ENCODE measurements at regions not wholly inside any gene's neighbourhood (a gene's known extent, or its start where the extent isn't known, plus 50 kb on each side); places are given as distances from the start of the nearest gene placed in this dataset.

- DNase-seq (ENCODE audit: low spot score) = no peak
- Mint-ChIP-seq H3K4me1 (ENCODE audit: unreplicated experiment) (no peaks in the 10 kb centered on the region), H3K4me3 (ENCODE audit: unreplicated experiment) (no peak overlapping the region), H3K9me3 (ENCODE audit: unreplicated experiment) (no peaks in the 10 kb centered on the region), H3K27me3 (ENCODE audit: unreplicated experiment) (no peaks in the 10 kb centered on the region), H3K36me3 (ENCODE audit: low read depth, unreplicated experiment) (no peaks in the 10 kb centered on the region), H3K27ac (ENCODE audit: unreplicated experiment) (no peak overlapping the region)
- TF ChIP-seq, protein P1, sequence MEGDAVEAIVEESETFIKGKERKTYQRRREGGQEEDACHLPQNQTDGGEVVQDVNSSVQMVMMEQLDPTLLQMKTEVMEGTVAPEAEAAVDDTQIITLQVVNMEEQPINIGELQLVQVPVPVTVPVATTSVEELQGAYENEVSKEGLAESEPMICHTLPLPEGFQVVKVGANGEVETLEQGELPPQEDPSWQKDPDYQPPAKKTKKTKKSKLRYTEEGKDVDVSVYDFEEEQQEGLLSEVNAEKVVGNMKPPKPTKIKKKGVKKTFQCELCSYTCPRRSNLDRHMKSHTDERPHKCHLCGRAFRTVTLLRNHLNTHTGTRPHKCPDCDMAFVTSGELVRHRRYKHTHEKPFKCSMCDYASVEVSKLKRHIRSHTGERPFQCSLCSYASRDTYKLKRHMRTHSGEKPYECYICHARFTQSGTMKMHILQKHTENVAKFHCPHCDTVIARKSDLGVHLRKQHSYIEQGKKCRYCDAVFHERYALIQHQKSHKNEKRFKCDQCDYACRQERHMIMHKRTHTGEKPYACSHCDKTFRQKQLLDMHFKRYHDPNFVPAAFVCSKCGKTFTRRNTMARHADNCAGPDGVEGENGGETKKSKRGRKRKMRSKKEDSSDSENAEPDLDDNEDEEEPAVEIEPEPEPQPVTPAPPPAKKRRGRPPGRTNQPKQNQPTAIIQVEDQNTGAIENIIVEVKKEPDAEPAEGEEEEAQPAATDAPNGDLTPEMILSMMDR (IDR thresholded peaks at IDR 0.05; ENCODE audit: unreplicated experiment) = no peak
Measured at GRCh38 chr4:137583671-137584070, 51.4 kb upstream of the PCDH18 start.
